Kasumi-1 (cell line): ENCODE measurements at regions not wholly inside any gene's neighbourhood (a gene's known extent, or its start where the extent isn't known, plus 50 kb on each side); places are given as distances from the start of the nearest gene placed in this dataset.

Source experiments
- DNase-seq, 2 experiments: peaks; one replicate each; lab custom pipeline; 2025; lab: John Stamatoyannopoulos, UW

DNA sequence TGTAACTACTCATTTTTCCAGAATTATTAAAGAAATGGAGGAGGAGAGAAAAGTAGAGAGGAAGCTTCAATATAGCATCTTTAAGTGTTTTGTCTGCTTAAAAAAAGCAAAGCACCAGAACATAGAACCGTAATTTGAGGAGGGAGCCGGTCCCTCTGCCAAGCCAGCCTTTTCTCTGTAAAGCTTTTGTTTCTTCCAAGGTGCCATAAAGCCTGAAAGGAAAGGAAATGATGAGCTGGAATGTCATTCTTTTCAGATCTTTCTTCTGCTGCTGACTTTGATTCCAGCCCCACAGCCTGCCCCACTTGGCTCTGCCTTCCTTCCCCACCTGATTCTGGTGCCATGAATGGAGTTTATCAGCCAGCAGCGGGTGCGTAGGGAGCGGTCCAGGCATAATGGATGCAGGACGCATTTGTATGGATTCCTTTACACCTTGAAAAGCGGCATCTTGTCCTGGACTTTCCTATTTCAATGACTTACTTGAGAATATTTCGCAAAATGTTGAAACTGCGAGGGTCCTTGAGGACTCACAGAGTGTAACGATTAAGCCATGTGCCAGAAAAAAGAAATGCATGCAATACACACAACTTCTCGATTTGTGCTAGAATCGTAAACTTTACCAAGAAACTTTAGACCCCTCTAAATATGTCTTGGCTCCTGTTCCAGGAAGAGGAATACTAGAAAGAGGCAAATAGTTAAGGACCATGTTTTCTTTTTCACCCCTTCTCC, 569.5 kb upstream of the MGMT start:
- no peak for DNase-seq

DNA sequence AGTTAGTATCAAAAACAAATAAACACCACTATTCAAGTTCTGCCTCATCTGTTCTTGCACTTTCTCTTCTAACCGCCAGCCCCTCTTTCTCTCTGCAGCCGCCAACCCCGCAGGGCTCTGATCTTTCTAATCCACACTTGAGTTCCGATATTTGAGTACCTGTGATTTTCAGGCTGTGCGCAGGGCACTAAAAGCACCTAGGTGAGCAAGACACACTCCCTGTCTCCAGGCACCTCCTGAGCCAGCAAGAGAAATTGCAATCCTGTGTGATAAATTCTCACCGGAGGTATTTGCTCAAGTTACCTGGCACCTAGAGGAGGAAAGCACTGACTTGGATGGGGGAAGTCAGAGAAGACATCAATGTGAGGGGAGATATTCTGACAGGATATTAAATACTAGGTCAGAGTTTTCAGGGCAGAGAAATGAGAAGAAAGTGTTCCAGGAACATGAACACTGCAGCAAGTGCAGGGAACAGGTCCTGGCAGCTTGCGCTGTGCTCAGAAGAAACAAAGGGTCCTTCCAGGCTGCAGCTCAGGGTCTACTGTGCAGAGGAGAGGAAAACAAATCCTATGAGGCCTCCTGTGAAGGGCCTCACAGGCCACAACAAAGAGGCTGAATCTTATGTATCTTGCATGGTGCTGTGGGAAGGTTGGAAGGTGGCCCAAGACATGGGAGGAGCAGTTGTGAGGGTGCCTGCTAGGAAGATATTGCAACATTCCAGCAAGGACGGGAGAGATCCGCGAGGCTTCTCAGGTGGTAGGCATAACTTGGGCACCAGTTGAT, 568.7 kb upstream of the MGMT start:
- no peak for DNase-seq

DNA sequence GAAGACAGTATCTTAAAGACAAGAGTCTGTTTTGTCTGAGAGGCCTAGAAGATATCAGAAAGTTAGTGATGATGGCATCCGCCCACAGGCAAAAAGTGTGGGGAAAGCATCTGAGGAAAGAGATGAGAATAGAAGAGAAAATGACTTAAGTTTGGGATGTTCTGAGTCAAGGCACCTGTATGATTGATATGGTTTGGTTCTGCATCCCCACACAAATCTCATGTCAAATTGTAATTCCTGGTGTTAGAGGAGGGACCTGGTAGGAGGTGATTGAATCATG, 568.2 kb upstream of the MGMT start:
- DNase-seq: no peak

- DNase-seq: no peak
Measured at GRCh38 chr10:128900456-128900855, 566.6 kb upstream of the MGMT start.

GRCh38 chr10:128901236-128901635, 565.8 kb upstream of the MGMT start:
- no peak for DNase-seq

- DNase-seq: no peak
Measured at GRCh38 chr10:128902031-128902710, 564.9 kb upstream of the MGMT start.

GRCh38 chr10:128907155-128907941, 559.7 kb upstream of the MGMT start:
- DNase-seq: no peak

- no peak for DNase-seq
Measured at GRCh38 chr10:128908099-128908498, 558.9 kb upstream of the MGMT start.

DNA sequence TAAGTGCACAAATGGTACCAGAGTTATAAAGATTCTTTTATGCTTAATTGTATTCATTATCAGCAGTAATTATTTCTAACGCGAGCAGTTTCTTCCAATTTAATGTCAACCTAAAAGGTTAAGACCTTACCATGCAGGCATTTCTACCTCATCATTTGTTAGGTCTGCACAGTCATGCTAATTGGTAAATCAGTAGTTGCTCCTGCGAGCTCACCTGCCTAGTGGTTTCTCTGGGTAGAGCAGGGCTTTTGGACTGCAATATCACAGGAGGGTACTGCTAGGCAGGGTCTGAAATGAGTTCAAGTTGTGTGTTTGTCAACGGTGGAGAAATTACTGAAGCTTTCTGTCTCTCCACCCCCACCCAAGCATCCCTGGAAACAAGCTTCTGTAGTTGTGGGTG, 558.5 kb upstream of the MGMT start:
- DNase-seq: no peak

- DNase-seq: no peak
Measured at GRCh38 chr10:128912568-128913311, 554.3 kb upstream of the MGMT start.

GRCh38 chr10:128914681-128915080, 552.4 kb upstream of the MGMT start:
- DNase-seq: no peak

DNA sequence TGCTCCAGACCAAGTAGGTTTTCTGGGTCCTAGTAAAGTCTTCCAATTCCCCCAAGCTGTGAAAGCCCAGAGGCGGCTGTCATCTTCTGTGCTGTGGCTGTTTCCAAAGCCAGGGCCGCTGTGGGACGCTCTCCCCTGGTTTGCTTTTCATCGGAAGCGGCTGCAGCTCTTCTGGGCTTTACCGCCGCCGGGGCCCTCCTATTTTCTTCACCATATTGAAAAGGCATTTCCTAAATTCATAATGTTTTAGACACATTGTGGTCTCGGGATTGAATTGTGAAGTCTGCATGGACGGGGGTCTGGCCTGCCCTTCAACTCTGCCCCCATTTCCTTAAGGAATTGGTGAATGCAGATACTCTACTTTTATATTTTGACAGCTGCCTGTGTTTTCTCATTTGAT, 551.4 kb upstream of the MGMT start:
- no peak for DNase-seq

DNA sequence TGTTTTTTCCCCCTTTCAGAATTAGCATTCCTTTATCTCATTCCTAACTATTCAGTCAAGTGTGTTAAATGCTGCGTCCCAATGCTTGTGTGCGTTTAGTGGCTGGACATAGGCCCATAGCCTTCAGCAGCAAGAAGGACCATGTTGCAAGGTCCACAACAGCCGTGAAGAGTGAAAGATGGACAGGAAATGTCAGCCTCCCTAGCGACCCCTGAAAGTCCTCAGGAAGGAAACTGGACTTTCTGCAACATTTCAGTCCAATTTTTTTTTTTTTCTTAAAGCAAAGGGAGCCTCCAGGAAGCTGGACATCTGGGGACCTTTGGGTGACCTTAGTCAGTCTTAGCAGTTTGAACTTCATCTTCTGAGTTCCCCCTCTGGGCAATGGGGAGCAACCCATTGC, 550.7 kb upstream of the MGMT start:
- DNase-seq: no peak

DNA sequence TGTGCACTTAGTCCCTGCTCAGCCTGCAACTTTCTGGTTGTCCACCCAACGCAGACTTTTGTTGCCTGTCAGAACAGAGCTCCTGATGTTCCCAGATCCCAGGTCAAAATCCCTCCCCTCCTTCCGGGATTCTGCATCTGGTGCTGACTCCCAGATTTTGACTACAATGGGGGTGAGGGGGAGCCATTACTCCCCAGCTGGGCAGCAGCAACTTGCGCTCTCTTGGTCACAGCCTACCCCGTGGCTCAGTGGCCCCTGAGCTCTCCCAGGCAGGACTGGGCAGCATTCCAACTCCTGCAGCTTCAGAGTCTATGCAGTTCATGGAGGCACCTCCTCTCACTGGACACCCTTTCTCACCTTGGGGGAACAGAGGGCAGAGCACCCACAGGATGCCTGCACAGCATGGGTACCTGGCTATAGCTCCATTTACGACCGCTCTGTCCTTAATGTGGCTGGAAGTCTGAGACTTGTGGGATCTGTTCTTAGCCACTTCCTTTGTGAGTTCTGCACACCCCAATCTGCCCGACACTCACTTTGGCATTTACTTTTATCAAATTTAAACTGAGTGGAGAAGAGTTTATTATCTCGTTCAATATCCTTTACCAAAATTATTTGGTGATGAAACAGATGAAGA, 545.5 kb upstream of the MGMT start:
- DNase-seq: no peak

- DNase-seq: no peak
Measured at GRCh38 chr10:128922172-128922571, 544.9 kb upstream of the MGMT start.

DNA sequence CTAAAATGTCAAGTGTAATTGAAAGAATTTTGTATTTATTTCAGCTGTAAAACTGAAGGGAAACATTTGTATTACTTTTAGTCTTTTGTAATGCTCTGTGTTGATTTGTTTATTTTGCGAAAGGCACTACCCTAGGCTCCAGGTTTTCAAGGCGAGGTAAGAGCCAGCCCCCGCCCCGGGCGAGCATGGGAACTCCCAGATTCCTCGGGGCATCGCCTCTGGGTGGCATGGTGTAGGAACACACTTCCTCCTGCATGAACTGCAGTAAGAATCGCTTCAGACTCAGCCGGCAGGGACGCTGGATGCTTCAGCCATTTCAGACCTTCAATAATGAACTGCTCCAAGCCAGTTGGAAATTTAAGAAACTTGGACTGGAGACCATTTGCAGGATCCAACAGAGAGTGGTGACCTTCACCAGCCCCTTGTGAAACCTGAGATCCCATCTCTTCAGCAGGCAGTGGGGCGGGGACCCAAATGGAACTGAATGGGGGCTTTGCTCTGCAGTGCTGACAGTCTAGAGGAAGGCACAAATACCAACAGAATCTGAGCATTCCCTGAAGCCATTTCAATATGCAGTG, 544.3 kb upstream of the MGMT start:
- no peak for DNase-seq

DNA sequence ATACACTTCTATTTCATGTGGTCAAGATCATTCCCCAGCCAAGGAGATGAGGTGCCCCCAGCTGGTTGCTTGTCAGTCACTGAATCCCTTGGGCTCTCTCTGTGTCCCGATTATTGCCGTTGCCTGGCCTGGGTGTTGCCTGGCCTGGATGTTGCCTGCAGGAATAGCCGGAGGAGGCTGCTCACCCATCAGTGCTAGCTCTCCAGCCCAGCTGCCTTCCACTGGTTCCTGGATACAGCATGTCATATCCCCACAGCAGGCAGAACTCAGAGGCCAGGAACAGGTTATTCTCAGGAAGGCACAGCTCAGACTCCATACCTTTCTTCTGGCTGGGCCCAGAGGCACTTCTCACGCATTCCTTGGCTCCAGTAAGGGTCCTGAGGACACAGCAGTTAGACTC, 542.1 kb upstream of the MGMT start:
- DNase-seq: no peak

DNA sequence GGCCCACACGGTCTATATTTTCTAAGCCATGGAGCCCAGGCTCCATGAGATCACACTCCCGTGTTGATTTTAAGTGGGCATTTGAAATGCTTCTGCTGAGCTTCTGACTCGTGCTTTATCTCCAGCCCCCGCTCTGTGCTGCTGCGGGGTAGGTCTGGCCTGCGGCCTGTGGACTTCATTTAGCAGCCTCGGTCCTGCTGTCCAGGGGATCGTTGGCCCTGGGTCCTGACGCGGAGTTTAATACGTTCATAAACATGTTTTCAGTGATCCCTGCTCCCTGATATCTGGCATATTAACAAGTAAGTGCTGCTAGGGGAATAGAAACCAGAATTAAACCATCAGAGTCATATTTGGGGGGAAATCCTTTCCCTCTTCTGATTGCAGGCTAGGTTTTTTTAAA, 540.3 kb upstream of the MGMT start:
- DNase-seq: no peak

DNA sequence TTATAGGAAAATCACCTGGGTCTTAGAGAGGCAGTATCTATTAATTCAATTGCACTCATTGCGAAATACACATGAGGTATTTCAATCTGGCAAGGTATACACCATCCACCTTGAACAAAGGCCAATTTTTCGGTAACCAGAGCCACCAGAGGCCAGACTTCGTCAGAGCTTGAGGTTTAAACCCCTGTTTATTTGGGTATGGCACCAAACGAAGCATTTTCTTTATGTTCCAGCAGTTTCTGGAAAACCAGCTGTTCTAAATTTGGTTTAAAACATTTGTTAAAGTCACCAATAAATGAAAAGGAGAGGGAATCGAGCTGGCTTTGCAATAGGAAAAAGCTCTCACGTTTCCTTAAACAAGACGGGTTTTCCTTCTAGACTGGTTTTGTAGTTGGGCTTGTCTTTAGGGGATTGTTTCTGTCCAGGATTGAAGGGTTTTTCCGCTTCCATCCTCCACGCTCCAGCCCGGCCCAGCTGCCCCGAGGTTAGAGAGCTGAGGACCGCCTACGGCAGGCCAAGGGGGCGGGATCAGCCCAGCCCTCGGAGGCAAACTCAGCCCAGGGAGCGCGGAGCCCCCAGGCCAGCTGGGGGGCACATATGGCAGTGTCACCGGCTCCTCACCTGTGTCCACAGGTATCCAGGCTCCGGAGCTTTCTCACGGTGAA, 539.4 kb upstream of the MGMT start:
- DNase-seq: no peak

GRCh38 chr10:128928231-128928836, 538.7 kb upstream of the MGMT start:
- DNase-seq: no peak
